Spleen (tissue), 11 donors: ENCODE measurements at regions not wholly inside any gene's neighbourhood (a gene's known extent, or its start where the extent isn't known, plus 50 kb on each side); places are given as distances from the start of the nearest gene placed in this dataset.

Experiments
- DNase-seq: peaks from one replicate; pipeline ENCODE4 v3.0.0-alpha.2; 2020
- H3K27ac ChIP-seq, 8 donors: fragments of 200-600 bp; sonication (generic) in 7 of 8; 1 replicate in 4 of 8; 2 replicates in 4 of 8; pipeline versions ENCODE4 v1.5.0 to v1.8.0; 2016 to 2021; ENCODE audit warnings: inconsistent platforms in 4 of 8, mild to moderate bottlenecking in 4 of 8, moderate library complexity in 1 of 8
- H3K27me3 ChIP-seq, 7 donors: fragments of 200-600 bp; sonication (generic) in 6 of 7; replicated peaks in 1 of 7; 1 replicate in 4 of 7; 2 replicates in 3 of 7; pipeline versions ENCODE4 v1.5.0 to v1.8.0; 2016 to 2021; ENCODE audit warnings: inconsistent platforms in 3 of 7, mild to moderate bottlenecking in 1 of 7
- H3K36me3 ChIP-seq, 6 donors: fragments of 200-600 bp; sonication (generic) in 5 of 6; 1 replicate in 4 of 6; 2 replicates in 2 of 6; pipeline versions ENCODE4 v1.5.0 to v1.8.0; 2016 to 2021; ENCODE audit warnings: inconsistent platforms in 2 of 6
- H3K4me1 ChIP-seq, 6 donors: fragments of 200-600 bp; sonication (generic) in 5 of 6; 1 replicate in 3 of 6; 2 replicates in 3 of 6; pipeline versions ENCODE4 v1.5.0 to v1.8.0; 2016 to 2021; ENCODE audit warnings: inconsistent platforms in 3 of 6
- H3K4me3 ChIP-seq, 8 donors: fragments of 200-600 bp; sonication (generic) in 7 of 8; 1 replicate in 4 of 8; 2 replicates in 4 of 8; pipeline versions ENCODE4 v1.5.0 to v1.8.0; 2016 to 2021; ENCODE audit warnings: inconsistent platforms in 4 of 8, mild to moderate bottlenecking in 4 of 8, moderate library complexity in 2 of 8
- H3K9me3 ChIP-seq, 8 donors: fragments of 200-600 bp; sonication (generic) in 7 of 8; 1 replicate in 4 of 8; 2 replicates in 4 of 8; pipeline versions ENCODE4 v1.5.0 to v1.8.0; 2016 to 2021; ENCODE audit warnings: inconsistent platforms in 4 of 8
- CTCF ChIP-seq, 11 experiments: fragments of 200-600 bp in 7 of 11; fragments of 450-650 bp in 4 of 11; sonication (generic) in 4 of 11; IDR thresholded peaks in 8 of 11; conservative IDR thresholded peaks in 3 of 11; 1 replicate in 7 of 11; 2 replicates in 4 of 11; pipeline versions ENCODE4 v1.4.0 to v1.8.0; 2016 to 2021; ENCODE audit warnings: antibody characterized with exemption in 11 of 11, inconsistent platforms in 4 of 11, mild to moderate bottlenecking in 1 of 11
- POLR2A ChIP-seq, 3 donors: fragments of 450-650 bp; IDR thresholded peaks; one replicate each; pipeline ENCODE4 v1.5.1; 2017; ENCODE audit warnings: antibody characterized with exemption in 3 of 3, mild to moderate bottlenecking in 1 of 3
- POLR2AphosphoS5 ChIP-seq, 3 donors: sonication (generic); formaldehyde crosslinking; IDR thresholded peaks; one replicate each; pipeline ENCODE4 v1.5.1; 2017; ENCODE audit warnings: antibody characterized with exemption in 3 of 3
- whole genome bisulfite sequencing, 5 donors: extraction: QIAGEN DNeasy Blood & Tissue Kit in 3 of 5; methylation state at CpG; one replicate each; pipeline versions ENCODE4 v1.1.5 to v1.1.7; 2013 to 2018; 5-methylcytosine and 5-hydroxymethylcytosine counted together
- intact Hi-C: fragments of 100-400 bp; cut with DNase I; formaldehyde crosslinking; loops from one replicate; pipeline ENCODE4 v1.15.0; 2023; ENCODE audit warnings: low total_unique reads
- donor health status: healthy with polysubstance abuse.
- donor health status: DM: no; HTN: no; CAD: no; lungs with moderate emphysema.
- donor health status: DM: no; HTN: no; CAD: no.
- donor health status: Bipolar disorder and iron deficiency.
- donor health status: healthy.
- donor health status: DM: no; HTN: no; CAD: no.
- donor health status: DM: yes; HTN: yes; CAD: no.

- no peak overlapping the region for H3K27ac ChIP-seq
- H3K27me3 ChIP-seq = no peaks in the 10 kb centered on the region
- no peak for TF ChIP-seq CTCF (IDR thresholded peaks at IDR 0.05 in 8 of 11, conservative IDR thresholded peaks at IDR 0.05 in 3 of 11)
- TF ChIP-seq POLR2AphosphoS5 (IDR thresholded peaks at IDR 0.05) = no peak
- TF ChIP-seq POLR2A (IDR thresholded peaks at IDR 0.05) = no peak
- peaks cover 0 to 13% (median 7%) of the 10 kb centered on the region in 8 donors for H3K9me3 ChIP-seq
- no peaks in the 10 kb centered on the region for H3K4me1 ChIP-seq
- DNase-seq = no peak
- no peaks in the 10 kb centered on the region for H3K36me3 ChIP-seq
- intact Hi-C loops = no loop called here
- no peak overlapping the region for H3K4me3 ChIP-seq
These were observed 764.2 kb upstream of the ZNF608 start for GRCh38 chr5:125510651-125511050.

GRCh38 chr5:125517973-125518550 is 771.6 kb upstream of the ZNF608 start:
- intact Hi-C loops = no loop called here
- H3K36me3 ChIP-seq = no peaks in the 10 kb centered on the region
- WGBS, 5 donors = 76 to 93% (median 87%) methylated on average over 3 of the region's 3 CpGs
- no peaks in the 10 kb centered on the region for H3K4me1 ChIP-seq
- H3K9me3 ChIP-seq = peaks cover 0 to 17% (median 4%) of the 10 kb centered on the region in 8 donors
- no peak overlapping the region for H3K4me3 ChIP-seq
- H3K27ac ChIP-seq = no peak overlapping the region
- TF ChIP-seq POLR2AphosphoS5 (IDR thresholded peaks at IDR 0.05) = no peak
- TF ChIP-seq POLR2A (IDR thresholded peaks at IDR 0.05) = no peak
- TF ChIP-seq CTCF (IDR thresholded peaks at IDR 0.05 in 8 of 11, conservative IDR thresholded peaks at IDR 0.05 in 3 of 11) = no peak
- no peaks in the 10 kb centered on the region for H3K27me3 ChIP-seq
- DNase-seq = no peak

GRCh38 chr5:125521289-125521688 is 774.9 kb upstream of the ZNF608 start:
- H3K4me3 ChIP-seq = no peak overlapping the region
- TF ChIP-seq CTCF (IDR thresholded peaks at IDR 0.05 in 8 of 11, conservative IDR thresholded peaks at IDR 0.05 in 3 of 11) (no peak), POLR2AphosphoS5 (IDR thresholded peaks at IDR 0.05) (no peak), POLR2A (IDR thresholded peaks at IDR 0.05) (no peak)
- no peaks in the 10 kb centered on the region for H3K27me3 ChIP-seq
- DNase-seq = no peak
- no peaks in the 10 kb centered on the region for H3K36me3 ChIP-seq
- H3K27ac ChIP-seq = no peak overlapping the region
- intact Hi-C loops = no loop called here
- H3K4me1 ChIP-seq = no peaks in the 10 kb centered on the region
- WGBS, 5 donors = 0 to 94% (median 49%) methylated on average over 1 of the region's 1 CpG
- H3K9me3 ChIP-seq = peaks cover 0 to 17% (median 4%) of the 10 kb centered on the region in 8 donors

GRCh38 chr5:125525356-125525755 is 778.9 kb upstream of the ZNF608 start:
- H3K27ac ChIP-seq = no peak overlapping the region
- WGBS, 5 donors = 64 to 86% (median 77%) methylated on average over 4 of the region's 4 CpGs
- H3K9me3 ChIP-seq = peaks cover 0 to 14% (median under 1%) of the 10 kb centered on the region in 8 donors
- no peak for DNase-seq
- intact Hi-C loops = no loop called here
- no peak overlapping the region for H3K4me3 ChIP-seq
- H3K27me3 ChIP-seq = no peaks in the 10 kb centered on the region
- H3K4me1 ChIP-seq = no peaks in the 10 kb centered on the region
- TF ChIP-seq POLR2AphosphoS5 (IDR thresholded peaks at IDR 0.05) (no peak), POLR2A (IDR thresholded peaks at IDR 0.05) (no peak), CTCF (IDR thresholded peaks at IDR 0.05 in 8 of 11, conservative IDR thresholded peaks at IDR 0.05 in 3 of 11) (no peak)
- H3K36me3 ChIP-seq = no peaks in the 10 kb centered on the region
